Hematopoietic multipotent progenitor cell treated with erythropoietin and hydrocortisone succinate and interleukin-3 and kit ligand, for 15 days (in vitro differentiated cells): ENCODE measurements at regions not wholly inside any gene's neighbourhood (a gene's known extent, or its start where the extent isn't known, plus 50 kb on each side); places are given as distances from the start of the nearest gene placed in this dataset.

Experiments used
- DNase-seq: peaks from one replicate; pipeline ENCODE4 v3.0.0-alpha.2; 2015; ENCODE audit warnings: low spot score

DNA sequence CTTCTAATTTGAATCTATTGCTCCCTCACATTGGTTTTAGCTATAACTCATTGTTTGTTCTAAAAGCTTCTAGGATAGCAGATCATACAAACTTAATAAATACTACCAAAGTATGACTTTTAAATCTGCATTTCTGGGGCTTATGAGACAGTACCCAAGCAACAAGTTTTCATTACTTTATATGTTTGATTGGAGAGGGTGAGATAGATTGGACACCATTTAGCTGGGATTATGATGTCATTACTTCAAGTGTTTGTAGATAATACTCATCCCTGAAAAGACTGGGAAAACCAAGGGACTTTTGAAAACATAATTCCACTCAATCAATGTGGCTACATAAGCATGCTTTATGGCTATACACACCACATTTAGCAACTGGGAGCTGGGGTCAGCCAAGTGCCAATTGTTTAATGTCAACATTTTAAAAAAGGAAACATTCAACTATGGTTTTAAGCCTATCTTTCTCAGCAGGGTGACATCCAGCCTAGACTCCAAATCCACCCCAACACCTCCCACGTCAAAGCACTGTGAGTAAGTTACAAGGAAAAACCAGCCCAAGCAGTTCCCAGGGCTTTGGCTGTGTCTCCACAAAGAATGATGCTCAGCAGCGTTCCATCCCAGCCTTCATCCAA is 119.9 kb downstream of the ETAA1 start:
- no peak for DNase-seq

DNA sequence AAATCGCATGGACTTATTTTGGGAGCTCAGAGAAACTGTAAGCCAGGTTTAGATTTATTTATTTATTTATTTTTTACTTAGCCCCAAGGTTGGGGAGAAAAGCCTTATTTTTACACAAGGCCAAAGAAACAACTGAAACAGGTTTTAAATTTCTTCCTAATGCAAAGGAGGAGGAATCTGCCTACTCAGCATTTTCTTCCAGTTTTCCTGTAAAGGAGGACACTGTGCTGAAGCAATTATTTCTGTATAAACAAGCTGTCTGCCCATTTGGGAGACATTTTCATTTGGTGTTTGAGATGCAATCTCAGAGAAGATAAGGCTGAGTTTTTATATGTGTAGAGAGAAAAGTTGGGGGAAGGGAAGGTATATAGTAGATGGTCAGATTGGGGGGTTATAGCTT is 125.0 kb downstream of the ETAA1 start:
- DNase-seq: no peak

DNA sequence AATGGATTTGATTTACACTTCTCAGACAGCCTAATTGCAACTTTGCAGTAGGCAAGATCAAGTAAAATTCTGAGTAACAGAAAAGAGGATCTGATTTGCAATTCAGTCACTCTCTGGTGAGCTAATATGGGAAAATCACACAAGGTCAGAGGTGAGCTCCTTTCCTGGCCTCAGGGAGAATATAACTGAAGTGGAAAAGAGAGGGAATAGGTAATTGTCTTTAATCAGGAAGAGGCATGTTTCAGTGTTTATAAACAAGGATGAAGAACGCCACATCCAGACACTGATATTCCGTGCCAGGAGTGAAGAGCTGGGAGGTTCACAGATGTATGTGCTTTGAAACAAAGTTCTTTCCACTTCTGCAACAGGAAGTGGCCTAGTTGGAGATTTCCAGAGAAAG is 127.1 kb downstream of the ETAA1 start:
- no peak for DNase-seq

DNA sequence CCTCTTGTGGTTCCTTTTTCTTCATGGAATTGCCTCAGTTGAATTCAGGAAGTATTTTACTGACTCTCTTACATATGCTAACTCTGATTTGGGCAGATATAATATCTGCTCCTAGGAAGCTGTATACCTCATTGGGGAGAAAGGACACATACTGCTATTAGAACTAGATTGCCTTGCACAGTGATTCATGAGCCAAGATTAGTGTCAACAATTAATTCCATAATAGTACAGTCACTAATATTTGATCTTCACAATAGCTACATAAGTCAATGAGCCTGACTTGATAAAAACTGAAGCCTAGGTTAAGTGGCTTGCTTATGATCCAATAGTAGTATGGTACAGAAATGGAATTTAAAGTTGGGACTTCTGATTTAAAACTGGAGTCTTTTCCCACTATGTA is 127.6 kb downstream of the ETAA1 start:
- no peak for DNase-seq

DNA sequence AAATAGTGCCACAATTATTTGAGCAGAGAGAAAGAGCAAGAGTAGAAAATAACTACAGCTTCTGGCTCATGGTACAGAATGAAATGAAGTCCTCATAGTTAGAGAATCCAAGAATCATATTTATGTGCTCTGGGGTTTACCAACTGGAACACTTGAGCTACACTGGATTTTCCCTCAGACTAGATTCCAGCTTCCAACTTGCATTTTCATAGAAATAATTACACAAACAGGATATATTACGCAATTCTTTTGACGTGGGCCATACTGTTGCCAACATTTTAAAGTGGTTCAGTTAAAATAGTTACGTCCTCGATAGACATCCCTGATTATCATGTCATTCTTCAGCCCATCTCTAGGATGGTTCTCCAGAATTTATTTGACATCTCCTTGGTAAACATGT is 129.2 kb downstream of the ETAA1 start:
- no peak for DNase-seq

DNA sequence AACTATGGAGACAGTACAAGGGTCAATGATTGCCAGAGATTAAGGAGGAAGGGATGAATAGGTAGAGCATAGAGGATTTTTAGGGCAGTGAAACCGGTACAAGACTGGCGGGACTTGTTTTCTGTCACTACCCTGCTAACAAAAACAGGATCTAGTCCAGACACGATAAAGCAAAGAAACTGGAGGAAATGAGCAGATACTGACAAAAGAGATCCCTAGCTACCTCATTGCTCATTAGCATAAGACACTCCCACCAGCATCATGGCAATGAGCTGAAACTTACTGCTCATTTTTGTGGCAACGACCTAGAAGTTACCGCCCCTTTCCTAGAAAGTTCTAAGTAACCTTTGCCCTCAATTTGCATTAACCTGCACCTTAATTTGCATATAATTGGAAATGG is 131.2 kb downstream of the ETAA1 start:
- no peak for DNase-seq

DNA sequence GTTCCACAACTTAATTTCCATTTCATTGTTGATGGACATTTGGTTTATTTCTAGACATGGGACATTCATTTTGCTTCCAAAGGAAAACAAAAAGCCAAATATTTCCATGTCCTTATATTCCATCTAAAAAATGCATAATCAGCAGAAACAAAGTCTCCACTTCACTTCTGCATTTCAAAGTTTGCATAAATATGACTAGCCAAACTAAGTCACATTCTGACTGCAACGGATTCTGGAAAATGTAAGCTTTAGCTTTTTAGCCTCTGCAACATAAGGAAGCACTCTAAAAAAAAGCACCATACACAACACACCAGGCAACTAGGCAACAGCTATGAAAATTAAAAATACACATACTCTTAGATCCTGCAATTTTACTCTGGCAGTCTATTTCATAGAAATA is 135.3 kb downstream of the ETAA1 start:
- DNase-seq: no peak

DNA sequence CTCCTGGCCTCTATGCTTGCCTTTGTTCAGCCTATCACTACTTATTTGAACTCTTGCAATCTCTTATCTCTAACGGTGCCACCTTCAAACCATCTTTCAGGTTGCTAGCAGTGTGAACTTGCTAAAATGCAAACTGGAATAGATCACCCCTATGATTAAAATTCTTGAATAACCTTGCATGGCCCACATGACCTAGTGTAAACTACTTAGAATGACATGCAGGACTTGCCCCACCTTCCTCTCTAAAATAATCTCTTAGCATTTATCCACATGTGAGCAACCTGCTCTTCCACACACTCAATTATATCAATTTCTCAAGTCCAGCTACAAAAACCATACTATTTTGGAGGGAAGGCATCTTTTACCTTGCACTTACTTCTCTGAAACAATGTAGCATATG is 137.6 kb downstream of the ETAA1 start:
- DNase-seq: no peak

DNA sequence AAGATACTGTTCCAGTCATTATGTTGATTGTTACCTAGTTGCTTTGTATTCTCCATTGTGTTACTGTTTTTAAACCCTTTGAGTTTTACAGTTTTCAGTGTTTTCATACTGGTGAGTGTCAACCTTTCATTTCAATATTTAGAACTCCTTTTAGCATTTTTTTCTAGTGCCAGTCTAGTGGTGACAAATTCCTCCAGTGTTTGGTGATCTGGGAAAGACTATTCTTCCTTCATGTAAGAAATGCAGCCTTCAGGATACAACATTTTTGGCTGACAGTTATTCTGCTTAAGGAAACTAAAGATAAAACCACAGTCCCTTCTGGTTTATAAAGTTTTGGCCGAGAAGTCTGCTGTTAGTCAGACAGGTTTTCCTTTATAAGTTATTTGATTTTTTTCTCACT is 143.8 kb downstream of the ETAA1 start:
- no peak for DNase-seq

DNA sequence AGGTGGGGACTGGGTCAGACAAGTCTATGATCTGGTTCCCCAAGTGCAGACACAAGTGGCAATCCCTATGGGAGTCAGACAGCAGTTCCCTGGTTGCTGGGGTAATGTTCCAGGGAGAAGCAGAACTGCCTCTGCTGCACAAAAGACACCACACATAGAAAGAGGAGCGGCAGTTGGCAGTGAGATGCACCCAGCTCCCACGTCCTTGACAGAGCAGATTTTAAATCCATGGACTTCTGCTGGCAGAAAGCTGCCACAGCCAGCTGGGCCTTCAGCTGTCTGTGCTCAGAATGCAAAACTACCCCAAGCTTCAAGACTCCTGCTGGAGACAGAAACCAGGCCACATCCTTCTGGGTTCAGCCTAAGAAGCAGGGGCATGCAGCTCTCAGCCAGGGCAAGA is 147.2 kb downstream of the ETAA1 start:
- no peak for DNase-seq

DNA sequence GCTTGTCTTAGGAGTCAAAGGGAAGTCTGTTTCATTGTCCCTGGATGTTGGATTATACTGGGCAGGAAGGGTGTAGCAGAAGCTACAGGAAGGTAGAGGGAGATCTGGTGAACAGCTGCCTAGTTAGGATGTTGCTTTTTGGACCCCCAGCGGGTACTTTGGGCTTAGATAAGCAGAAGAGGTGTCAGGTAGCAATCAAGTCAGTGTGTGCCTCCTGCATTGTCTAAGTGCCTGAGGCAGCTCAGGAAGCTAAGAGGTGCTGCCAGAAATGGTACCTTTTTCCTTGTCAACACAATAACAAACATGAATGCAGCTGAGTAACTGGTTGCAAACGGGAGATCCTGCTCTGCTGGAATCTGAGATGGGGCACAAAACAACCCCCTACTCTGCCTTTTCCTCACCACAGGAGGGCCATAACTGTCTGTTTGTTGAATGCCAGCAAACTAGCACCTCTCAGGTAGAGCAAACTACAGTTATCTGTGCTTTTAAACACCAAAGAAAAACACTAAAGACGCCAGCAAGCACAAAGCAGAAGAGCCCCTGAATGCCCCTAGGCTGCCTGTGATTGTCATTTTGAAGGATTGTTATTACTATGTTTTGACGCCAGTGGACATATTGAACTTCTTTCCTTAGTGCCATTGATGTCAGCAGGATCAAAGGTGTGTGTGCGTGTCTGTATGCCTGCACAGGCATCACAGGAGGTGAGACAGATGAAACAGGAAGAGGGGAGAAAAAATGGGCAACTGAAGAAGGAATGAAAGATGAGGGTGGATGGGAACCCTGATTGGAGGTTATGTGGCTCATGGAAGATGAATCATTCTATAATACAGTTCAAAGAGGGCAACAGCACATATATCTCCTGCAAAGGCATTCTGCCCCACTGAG is 151.4 kb downstream of the ETAA1 start:
- no peak for DNase-seq

DNA sequence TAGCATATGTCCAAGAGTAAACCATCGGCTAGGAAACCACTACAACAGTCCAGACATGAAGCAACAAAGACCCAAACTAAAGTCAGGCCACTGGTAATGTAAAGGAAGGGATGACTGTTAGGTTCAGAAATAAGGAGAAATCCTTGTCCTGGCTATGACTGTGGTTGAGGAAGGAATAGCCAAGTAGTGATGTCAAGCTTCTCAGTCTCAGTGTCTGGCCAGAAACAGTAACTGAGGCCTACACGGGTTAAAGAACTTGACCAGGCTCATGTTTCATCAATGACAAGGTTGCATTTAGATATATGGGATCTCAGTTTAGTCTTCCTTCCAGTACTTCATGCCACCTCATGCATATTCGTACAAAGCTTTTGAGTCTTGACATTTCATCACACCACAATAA is 162.0 kb downstream of the ETAA1 start:
- no peak for DNase-seq

DNA sequence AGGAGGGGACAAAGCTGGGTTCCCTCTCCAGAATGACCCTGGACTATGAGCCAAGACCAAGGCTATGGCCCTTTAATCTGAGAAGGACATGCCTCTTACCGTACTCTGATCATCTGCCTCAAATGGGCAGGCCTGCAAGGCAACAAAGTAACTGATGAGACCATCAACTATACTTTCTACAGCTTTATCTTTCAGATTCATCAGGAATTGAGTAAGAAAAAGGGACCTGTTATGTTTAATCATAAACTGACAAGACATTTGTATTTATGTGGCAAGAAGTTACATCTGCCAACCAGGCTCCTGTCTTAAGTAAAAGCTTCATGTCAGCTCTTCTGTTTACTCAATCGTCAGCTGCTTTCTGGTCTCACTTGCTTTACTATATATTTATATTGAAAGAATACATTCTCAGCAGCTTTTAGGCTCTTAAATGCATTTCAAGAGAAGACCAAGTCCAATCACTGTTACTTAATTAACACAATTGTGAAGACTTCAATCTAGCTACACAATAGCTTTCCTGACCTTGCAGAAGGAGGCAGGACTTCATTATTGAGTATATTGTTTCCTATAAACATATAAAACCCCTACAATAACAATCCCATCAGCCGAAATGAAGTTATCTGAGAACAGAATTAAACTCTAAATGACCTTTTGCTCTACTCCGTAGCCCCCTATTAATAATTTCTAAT is 163.8 kb downstream of the ETAA1 start:
- DNase-seq: no peak

DNA sequence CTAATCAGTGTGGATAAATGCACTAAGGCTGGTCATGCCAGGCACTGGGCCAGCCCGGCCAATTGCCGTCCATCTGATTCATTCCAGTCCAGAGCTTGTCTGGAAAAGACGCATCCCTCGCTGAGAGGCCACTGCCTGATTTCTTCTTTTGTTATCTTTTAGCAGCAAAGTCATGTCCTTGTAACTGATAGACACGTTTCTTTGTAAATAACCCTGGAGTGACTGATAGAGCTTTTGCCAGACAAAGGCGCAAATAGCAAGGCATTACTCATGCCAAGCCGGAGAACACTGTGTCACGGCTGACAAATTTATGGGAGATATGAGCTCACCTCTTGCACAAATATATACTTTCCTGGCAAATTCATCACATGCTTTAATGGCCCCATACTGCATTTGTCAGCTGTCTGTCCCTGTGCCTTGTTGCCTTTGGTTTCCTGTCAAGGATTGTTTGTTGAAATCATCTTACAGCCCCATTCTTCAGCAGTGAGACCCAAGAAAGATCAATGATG is 164.4 kb downstream of the ETAA1 start:
- no peak for DNase-seq

DNA sequence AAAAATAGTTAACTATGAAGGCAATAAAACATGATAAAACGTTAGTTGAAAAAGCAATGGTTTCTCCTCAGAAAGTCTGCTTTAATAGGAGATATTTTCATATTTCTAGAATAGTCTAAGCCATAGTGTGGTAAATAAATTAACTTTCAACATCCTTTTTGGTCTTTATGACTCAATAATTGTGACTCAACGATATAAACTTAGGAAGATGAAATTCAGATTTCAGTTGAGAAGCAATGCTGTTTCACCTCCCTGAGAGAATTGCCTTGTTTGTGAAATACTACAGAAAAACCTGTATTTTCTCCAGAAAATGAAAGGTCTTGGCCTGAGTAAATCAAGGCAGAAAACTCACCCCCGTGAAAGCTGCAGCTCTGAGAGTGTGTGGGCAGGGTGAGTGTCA is 166.9 kb downstream of the ETAA1 start:
- DNase-seq: no peak

DNA sequence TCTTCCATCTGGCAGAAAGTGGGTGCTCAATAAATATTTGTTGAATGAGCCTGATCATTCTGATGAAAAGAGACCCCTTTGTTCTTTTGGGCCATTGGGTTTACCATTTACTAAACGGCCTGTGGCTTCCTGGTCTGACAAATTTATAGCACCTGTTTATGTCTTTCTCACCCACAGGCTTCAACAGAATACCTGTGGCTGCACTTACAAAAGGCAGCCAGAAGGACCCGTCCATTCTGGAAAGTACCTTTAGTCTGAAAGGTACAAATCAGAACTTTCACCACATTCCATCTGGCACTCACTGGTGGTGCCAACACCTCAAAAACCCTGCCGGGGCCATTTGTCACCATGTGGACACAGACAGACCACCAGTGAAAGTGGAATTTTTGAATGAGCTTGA is 167.5 kb downstream of the ETAA1 start:
- no peak for DNase-seq

DNA sequence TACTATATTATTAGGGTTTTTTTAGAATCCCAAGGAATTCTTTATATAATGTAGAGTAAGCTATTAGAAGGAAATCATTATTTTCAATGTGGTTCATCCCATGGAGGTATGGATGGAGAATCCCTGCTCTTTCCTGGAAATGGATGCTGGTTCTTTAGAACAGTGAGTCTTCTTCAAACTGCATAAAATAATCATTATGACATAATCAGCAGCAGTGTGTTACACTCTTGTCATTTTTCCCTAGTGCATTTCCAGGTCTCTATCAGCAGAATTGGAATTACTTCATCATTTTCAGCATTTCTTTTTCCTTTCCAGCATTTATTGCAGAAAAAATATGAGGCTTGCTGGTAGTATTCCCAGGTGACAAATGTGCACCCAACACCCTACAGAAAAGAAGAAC is 168.1 kb downstream of the ETAA1 start:
- no peak for DNase-seq

DNA sequence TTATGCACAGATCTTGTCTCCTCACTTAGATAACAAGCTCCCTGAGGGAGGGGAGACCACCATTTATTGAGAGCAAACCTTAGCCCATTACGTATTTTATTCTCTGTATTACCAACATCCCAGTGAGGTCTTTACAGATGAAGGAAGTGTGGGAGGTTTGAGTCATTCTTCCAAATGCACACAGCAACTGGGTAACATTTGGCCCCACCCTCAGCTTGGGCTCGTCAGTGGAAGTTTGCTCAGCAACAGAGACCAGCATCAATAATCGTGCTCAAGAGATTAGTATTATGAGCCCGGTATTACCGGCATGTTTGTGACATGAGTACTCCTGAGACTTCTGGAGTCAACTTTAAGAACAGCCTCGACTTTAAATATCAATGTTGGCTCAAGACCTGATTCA is 168.6 kb downstream of the ETAA1 start:
- DNase-seq: no peak

DNA sequence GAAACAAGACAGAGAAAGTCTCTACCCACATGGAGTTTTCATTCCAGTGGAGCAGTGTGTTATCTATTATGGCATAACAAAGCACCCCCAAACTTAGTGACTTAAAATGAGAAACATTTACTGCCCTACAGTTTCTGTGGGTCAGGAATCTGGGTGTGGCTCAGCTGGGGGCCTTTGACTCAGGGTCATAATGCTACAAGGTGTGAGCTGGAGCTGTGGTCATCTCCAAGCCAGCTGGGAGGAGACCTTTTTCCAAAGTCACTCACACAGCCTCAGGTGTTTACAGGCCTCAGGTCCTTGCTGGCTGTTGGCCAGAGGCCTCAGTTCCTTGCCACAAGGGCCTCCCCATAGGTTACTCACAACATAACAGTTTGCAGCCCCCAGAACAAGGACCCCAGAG is 169.2 kb downstream of the ETAA1 start:
- DNase-seq: no peak

DNA sequence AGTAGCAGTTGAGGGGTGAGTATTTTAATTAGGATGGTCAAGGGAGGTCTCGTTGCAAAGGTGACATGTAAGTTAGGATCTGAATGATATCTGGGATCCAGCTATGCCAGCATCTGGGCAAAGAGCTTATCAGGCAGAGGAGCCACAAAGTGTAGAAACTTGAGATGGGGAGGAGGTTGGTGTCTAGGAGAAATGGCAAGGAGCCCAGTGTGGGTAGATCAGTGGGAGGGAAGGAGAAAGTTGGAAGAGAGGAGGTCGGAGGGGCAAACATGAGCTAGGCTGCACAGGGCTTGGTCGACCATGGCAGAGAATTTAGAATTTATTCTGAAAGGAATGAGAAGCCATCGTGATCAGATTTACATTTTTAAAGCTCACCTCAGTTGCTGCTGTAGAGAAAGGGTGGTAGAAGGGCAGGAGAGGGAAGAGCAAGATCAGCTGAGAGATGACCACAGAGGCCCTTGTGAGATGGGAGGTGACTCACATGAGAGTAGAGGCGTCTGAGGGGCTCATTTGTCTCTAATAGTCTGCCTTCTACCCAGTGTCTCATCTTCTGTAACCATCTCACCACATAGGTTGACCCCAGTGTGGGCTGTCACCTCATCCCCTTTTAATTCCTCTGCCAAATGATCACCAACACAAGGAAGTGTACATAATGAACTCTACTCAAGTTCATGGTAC is 170.0 kb downstream of the ETAA1 start:
- no peak for DNase-seq

DNA sequence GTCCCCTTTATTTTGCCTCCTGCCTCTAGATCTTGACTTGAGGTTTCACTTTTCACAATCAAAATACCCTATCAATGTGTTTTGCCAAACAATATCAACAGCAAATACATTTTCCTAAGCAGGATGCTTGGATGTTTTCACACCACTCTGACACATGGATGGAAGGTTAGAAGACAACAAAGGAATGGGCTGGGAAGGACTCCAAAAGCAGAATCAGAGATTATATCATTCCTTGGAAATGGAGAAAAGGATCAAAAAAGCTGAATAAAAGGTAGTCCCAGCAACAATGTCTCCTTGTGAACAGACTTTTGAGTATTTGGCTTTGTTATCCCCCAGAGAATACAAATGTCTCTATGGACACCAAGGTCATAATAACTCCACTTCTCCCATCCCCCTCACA is 170.8 kb downstream of the ETAA1 start:
- no peak for DNase-seq

DNA sequence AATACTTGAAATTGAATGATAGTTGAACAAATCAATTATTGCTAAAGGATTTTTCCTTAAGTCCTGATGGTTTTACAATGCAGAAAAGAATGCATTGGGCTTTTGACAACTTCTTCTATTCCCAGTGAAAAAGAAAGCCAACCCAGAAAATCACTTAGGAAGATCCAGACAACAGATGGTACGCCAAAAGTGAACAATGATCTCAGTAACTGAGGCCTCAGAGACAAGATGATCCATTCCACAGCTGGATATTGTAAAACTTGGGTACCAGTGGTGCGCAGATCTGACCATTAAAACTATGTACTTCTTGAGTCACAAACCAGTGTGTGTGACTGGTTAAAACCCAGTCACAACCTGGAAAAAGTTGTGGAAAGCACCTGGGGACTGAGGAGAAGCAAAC is 173.5 kb downstream of the ETAA1 start:
- no peak for DNase-seq
